ENCODE measurements at regions not wholly inside any gene's neighbourhood (a gene's known extent, or its start where the extent isn't known, plus 50 kb on each side); places are given as distances from the start of the nearest gene placed in this dataset.
"Not testable (repeated sequence)": the region's sequence is repeated elsewhere in the genome, so short reads cannot be mapped to it uniquely, and the experiment has no call there.

- H3K4me3 ChIP-seq (ENCODE audit: extremely low read depth, insufficient read depth, low read length, poor library complexity, severe bottlenecking); H3K4me1 ChIP-seq (ENCODE audit: control insufficient read depth, insufficient read depth, low read length, poor library complexity, severe bottlenecking); H3K9me3 ChIP-seq (ENCODE audit: control insufficient read depth, low read length); H3K36me3 ChIP-seq (ENCODE audit: control insufficient read depth, insufficient read depth, low read length); H3K27ac ChIP-seq (ENCODE audit: low read depth, low read length, severe bottlenecking): not testable (repeated sequence)
- 75 to 86% methylated on average over 1 of the region's 3 CpGs for WGBS, 2 experiments (ENCODE audit: insufficient coverage in 2 of 2)
These were observed 55.5 kb upstream of the XPO1 start for GRCh38 chr2:61593648-61594047.

- 100% methylated on average over 2 of the region's 2 CpGs; no CpG with 5 or more reads in 1 of the 2 experiments for WGBS, 2 experiments (ENCODE audit: insufficient coverage in 2 of 2)
- no peaks in the 10 kb centered on the region for H3K4me1 ChIP-seq (ENCODE audit: control insufficient read depth, insufficient read depth, low read length, poor library complexity, severe bottlenecking)
- no peak overlapping the region for H3K27ac ChIP-seq (ENCODE audit: low read depth, low read length, severe bottlenecking)
These were observed 52.1 kb upstream of the XPO1 start for GRCh38 chr2:61590214-61590613.

GRCh38 chr2:61588566-61588965 lies 50.4 kb upstream of the XPO1 start:
- H3K9me3 ChIP-seq (ENCODE audit: control insufficient read depth, low read length): no peaks in the 10 kb centered on the region
- H3K36me3 ChIP-seq (ENCODE audit: control insufficient read depth, insufficient read depth, low read length): no peaks in the 10 kb centered on the region
- H3K4me1 ChIP-seq (ENCODE audit: control insufficient read depth, insufficient read depth, low read length, poor library complexity, severe bottlenecking): no peaks in the 10 kb centered on the region
- 80 to 100% methylated on average over 1 of the region's 2 CpGs for WGBS, 2 experiments (ENCODE audit: insufficient coverage in 2 of 2)
- no peak overlapping the region for H3K27ac ChIP-seq (ENCODE audit: low read depth, low read length, severe bottlenecking)
- no peak overlapping the region for H3K4me3 ChIP-seq (ENCODE audit: extremely low read depth, insufficient read depth, low read length, poor library complexity, severe bottlenecking)

More at GRCh38 chr2:61590214-61590613, 52.1 kb upstream of the XPO1 start:
- no peaks in the 10 kb centered on the region for H3K36me3 ChIP-seq (ENCODE audit: control insufficient read depth, insufficient read depth, low read length)
- no peaks in the 10 kb centered on the region for H3K9me3 ChIP-seq (ENCODE audit: control insufficient read depth, low read length)
- H3K4me3 ChIP-seq (ENCODE audit: extremely low read depth, insufficient read depth, low read length, poor library complexity, severe bottlenecking): no peak overlapping the region

Measured in mesodermal cell (in vitro differentiated cells).